GM18858 (cell line): ENCODE measurements at regions not wholly inside any gene's neighbourhood (a gene's known extent, or its start where the extent isn't known, plus 50 kb on each side); places are given as distances from the start of the nearest gene placed in this dataset.
"Not testable (repeated sequence)": the region's sequence is repeated elsewhere in the genome, so short reads cannot be mapped to it uniquely, and the experiment has no call there.

Source experiments
- ATAC-seq: cut with Tn5 transposase; IDR thresholded peaks from one replicate; pipeline ENCODE4 v1.9.1; 2021; ENCODE audit not compliant: unreplicated experiment

DNA sequence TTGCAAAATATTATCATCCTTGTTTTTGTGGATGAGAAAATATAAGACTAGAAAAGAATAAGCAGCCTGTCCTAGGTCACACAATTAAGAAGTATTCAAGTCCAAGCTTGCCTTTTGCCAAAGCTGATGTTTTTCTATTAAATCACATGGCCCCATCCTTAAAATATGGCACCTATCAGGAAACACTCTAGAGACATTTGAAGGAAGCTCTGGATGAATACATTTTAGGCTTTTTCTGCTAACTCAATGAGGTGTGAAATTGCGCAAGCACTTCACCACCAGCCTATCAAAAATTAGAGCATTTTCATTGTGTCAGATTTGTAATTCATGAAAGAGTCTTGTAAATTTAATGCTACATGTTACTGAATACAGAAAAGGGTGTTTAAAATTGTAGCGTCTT lies 251.1 kb upstream of the MAD2L1 start:
- no peak for ATAC-seq

DNA sequence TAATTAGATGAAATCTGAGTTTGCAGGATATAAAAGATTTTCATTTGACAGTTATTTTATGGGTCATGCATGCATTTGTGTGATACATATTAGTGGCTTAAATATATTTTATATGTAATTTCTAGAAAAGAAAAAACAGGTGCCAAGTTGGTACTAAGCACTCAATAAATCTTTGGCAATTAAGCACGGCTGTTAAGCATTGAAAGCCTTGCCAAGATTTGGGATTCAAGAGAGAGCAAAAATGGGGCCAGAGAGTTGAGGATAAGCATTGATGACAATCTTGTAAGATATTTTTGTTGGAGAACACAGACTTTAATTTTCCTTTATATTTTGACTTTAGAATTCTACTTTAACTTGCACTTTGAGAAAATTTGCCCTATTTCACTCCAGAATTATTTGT lies 249.8 kb upstream of the MAD2L1 start:
- ATAC-seq, result no peak

DNA sequence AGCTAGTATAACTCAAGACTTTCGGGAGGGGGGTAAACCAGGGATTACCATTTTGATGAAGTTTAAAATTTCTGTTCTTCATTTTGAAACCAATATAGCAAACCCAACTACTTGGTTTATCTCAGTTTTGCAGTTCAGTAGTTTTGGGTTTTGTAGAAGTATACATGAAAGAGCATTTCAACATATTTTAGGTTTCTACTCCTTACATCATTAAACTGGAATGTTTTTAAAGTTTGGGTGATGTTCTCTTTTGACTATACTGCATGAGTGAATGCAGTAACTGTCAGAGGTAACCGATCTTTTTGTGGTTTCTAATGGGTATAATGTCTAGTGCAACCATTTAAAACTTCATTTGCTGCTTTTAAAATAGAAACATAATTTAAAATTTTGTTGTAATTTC lies 248.3 kb upstream of the MAD2L1 start:
- ATAC-seq, result no peak

DNA sequence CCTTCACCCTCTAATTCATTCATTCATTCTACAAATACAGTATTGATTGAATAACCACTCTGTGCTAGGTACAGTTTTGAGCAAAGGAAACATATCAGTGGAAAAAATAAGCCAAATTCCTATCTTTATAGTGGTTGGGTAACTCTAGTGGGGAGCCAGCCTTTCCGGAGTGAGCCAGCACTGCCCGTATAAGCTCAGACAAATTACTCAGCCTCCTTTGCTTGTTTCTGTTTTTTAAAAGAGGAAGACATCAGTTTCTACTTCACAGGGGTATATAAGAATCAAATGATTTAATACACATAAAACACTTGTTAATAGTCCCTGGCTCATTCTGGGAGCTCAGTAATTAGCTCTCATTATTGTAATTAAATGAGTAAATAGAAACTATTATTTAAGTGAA lies 238.2 kb upstream of the MAD2L1 start:
- no peak for ATAC-seq

DNA sequence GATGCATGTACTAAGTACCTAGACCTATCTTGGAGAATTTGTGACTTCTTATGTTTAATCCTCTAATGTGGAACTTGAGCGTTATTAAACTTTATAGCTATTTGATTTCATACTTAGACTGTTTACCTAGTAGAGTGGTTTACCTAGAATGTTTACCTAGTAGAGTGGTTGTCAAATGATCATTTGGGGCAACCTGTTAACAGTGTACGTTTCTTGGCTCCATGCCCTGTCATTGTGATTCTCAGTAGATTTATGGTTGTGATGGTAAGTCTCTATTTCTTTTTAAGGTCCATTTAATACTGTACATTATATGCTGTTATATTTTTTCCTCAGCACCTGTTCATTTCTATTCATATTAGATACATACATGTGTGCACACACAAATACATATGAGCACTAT lies 233.0 kb upstream of the MAD2L1 start:
- ATAC-seq, result no peak

DNA sequence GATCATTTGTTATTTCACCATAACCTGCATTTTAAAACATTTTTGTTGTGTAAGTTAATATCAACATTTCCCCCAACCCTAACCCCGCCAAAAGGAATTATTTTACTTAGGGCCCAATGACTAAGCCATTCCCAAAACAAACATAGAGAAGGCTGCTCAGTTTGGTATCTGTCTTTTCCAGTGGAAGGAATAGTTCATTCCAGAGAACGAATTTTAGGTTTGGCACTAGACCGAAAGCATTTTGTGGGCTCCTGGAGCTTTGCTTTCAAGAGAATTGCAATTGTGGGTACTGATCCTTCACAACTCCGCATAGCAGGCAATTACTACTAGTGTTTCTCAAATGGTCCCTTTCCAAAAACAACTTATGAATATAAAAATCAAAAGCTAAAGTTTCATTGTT lies 226.7 kb upstream of the MAD2L1 start:
- no peak for ATAC-seq

DNA sequence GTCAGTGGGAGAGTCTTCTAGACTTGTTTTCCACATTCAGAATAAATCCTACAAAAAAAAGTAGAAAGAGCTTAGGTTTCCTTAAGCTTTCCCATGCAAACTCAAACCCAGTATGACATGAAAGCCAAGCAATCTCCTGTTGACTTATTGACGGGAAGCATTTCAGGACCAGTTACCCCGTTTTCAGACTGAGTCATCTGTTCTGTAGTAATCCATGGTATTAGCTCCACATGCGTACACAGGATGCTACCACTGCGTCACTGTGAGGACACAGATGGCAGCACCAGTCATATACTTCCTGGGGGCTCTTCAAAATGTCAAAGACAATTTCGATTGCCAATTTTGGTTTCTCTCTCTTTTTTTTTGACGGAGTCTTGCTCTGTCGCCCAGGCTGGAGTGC lies 224.9 kb upstream of the MAD2L1 start:
- ATAC-seq, result no peak

DNA sequence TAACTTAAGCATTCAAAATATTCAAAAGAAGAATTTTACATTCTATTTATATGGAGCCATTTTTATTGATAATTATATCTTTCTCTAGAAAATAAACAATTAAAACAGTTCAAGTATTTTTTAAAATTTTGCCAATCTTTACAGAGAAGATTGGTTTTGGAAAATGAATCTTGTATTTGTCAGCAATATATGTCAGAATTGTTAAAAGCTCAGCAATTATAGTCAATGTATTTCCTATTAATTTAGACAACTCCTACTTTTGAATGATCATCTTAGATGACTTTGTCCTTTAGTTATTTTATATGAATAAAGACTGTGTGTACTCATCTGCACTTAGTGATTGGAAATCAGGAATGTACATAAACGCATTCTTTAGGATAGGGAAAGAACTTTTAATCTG lies 223.9 kb upstream of the MAD2L1 start:
- no peak for ATAC-seq

DNA sequence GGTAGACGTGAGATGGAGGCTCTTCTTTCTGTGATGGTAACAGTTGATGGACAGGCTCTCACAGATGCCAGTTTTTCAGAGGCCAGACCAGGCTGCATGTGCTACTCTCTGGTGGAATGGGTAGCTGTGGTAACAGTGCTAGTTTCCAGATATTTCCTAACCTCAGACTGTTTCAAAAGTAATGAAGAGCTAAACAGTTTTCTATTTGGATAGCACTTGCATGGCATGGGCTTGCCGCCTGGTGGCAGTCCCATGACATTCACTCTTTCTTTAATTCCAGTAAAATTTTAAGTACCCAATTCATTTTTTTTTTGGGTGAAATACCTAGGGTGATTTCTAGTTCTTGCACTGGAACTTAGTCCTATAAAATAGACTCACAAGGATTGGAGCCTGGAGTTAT lies 220.2 kb upstream of the MAD2L1 start:
- no peak for ATAC-seq

DNA sequence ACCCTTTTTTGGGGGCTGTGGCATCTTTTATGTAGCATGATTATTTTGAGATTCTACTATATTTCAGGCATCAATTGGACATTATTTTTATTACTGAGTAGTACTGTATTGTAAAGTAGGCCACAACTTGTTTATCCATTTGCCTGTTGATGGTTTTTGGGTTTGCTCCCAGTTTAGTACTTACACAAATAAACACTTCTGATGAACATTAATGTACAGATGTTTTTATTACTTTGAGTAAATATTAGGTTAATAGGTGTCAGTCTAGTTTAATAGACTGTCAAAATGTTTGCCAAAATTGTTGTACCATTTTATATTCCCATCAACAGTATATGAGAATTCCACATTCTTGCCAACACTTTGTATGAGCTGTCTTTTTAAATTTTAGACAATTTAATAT lies 214.9 kb upstream of the MAD2L1 start:
- no peak for ATAC-seq

DNA sequence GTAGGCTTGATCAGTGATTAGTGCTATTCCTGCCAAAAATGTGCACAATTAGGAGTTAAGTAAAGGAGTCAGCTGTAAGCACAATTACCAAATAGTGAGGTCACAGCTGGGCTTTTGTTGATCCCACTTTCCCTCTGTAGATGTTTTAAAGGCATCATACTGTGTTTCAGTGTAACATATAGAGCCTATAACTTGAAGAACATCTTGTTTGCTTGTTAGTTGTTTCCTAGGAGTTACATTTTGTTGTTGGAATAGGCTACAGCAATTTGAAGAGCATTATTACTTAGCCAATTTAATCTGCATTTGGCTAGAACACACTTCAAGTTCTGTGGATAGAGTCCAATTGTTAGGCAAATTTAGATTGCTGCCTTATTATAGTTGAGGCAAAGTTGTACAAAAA lies 210.7 kb upstream of the MAD2L1 start:
- no peak for ATAC-seq

DNA sequence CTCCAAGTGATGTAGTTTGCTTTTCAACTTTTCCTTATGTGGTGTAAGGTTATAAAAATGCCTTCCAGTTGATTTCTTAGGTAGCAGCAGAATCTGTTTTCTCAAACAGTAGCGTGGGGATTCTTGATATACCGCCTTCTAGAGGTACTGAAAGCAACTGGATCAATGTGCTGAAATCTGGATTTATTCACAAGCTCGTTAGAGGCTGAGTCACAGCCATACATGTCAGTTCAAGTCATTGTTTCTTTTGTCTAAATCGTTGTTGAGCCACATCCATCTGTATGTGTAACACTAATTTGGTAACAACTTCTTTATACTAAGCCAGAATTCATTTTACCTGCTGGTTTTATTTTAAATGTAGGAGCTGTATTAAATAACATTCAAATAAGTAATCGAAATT lies 200.0 kb upstream of the MAD2L1 start:
- no peak for ATAC-seq

DNA sequence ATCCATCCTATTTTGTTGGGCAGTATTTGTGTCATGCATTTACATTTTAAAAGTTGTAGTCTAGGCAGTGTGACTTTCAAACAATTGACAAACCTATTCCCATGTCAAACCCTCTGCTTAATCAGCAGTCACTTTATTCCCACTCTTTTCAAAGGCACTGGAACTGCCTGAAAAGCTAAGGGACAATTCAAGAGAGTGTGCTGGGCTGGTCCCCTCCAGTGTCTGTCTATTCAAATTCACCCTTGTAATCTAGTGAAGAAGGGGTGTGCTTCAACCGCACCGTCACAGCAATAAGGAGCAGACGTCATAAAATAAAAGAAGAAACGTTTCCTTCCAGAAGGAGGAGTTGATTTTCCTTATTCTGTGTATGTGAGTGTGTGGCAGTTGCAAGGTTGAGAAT lies 197.0 kb upstream of the MAD2L1 start:
- ATAC-seq, result no peak

DNA sequence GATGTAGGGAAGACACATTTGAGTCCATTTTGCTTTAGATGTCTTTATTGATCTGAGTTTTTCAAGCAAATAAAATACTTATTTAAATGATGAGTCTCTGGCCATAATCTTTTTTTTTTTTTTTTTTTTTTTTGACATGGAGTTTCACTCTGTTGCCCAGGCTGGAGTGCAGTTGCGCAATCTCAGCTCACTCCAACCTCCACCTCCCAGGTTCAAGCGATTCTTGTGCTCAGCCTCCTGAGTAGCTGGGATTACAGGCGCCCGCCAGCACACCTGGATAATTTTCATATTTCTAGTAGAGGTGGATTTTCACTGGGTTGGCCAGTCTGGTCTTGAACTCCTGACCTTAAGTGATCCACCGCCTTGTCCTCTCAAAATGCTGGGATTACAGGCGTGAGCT lies 194.5 kb upstream of the MAD2L1 start:
- ATAC-seq, result no peak

DNA sequence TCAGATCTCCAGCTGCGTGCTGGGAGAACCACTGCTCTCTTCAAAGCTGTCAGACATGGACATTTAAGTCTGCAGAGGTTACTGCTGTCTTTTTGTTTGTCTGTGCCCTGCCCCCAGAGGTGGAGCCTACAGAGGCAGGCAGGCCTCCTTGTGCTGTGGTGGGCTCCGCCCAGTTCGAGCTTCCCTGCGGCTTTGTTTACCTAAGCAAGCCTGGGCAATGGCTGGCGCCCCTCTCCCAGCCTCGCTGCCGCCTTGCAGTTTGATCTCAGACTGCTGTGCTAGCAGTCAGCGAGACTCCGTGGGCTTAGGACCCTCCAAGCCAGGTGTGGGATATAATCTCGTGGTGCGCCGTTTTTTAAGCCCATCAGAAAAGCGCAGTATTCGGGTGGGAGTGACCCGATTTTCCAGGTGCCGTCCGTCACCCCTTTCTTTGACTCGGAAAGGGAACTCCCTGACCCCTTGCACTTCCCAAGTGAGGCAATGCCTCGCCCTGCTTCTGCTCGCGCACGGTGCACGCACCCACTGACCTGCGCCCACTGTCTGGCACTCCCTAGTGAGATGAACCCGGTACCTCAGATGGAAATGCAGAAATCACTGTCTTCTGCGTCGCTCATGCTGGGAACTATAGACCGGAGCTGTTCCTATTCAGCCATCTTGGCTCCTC lies 189.6 kb upstream of the MAD2L1 start:
- ATAC-seq, result not testable (repeated sequence)

DNA sequence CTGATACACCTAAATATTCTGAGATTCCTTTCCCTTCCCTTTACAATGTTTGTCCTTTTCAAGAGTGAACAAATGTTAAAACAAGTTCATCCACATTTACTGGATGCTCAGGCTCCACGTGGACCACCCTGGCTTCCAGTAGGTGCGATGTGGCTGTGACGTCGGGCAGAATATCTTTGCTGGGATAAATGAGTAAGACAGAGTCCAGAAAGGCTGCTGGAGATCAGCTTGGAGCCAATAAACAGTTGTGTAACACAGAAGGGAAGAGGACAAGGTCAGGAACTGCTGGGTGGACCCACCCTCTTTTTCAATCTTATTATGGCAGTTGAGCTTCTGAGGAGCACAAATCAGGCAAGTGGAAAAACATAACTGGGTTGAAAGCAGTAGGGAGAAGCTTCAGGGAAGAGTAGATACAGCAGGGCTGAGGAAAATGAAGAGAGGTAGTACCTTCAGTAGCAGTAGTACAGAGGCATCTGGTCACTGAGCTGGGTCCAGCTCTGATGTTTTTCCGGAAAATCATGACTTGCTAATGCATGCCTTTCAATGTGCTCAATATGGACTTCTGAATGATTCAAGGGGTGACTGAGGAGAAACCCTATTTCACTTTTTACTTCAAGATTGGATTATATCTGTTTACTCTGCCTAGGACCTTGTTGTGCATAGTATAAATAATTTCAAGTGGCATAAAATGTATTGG lies 171.8 kb upstream of the MAD2L1 start:
- ATAC-seq, result no peak

DNA sequence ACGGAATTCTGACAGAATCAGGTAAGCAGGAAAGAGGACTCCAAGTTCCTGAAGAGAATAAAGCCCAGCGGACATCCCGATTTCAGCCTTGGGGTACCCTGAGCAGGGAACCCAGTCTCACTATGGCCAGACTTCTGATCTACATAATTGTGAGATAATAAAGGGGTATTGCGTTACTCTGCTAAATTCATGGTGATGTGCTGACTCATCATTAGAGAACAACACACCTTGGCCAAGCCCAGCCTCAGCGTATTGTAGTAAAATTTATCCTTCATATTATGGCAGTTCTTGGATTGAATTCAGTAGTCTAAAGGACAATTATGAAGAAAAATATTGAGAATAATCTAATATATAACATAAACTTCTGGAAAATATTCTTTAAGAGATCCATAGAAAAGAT lies 170.2 kb upstream of the MAD2L1 start:
- no peak for ATAC-seq

DNA sequence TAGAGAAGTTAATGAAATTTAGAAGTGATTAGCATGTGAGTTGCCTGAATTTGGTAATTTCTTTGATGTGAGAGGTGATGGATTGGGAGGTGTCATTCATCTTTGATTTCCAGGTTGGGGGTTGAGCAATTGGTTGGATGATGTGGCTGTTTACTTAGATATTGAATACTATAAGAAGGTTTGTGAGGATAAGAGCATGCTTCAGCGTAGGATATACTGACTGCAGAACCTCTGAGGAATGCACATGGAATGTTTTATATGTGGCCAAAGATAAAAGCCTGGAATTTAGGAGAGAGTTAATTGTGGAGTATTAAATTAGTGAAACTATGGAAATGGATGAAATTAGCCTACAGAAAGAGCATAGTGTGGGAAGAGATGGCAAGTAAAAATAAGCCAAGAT lies 165.4 kb upstream of the MAD2L1 start:
- no peak for ATAC-seq

DNA sequence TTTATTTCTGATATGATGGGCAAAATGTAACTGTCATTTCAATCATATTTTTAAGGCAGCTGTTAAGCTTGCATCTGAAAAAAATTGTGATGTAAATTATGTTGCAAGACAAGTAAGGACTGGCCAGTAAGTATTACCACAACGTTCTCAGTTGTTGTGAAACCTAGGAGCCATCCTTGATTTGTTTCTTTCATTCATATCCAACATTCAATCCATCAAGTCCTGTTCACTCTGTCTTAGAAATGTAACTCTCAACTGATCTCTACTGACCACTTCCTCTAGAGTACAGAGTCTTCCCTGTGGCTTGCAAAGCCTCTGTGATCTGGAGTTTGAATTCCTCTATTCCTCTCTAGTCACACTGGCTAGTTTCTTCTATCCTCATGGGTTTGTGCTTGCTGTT lies 161.4 kb upstream of the MAD2L1 start:
- no peak for ATAC-seq

DNA sequence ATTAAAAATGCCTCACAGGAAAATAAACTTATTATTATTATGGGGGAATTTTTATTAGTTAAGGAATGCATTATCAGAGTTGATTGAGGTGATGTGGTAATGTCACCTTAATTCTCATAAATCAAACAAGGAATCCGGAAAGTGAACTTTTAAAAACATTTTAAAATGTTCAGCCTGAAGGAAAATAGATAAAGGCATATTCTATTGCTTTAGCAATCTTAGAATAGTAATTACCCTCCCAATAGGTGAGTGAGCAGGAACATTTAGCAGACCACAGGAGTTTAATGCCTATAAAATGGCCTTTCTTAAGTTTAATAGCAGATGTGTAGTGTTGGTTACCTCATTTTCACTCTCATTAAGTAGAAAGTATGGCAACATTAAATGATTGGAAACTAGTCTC lies 160.9 kb upstream of the MAD2L1 start:
- ATAC-seq, result no peak

DNA sequence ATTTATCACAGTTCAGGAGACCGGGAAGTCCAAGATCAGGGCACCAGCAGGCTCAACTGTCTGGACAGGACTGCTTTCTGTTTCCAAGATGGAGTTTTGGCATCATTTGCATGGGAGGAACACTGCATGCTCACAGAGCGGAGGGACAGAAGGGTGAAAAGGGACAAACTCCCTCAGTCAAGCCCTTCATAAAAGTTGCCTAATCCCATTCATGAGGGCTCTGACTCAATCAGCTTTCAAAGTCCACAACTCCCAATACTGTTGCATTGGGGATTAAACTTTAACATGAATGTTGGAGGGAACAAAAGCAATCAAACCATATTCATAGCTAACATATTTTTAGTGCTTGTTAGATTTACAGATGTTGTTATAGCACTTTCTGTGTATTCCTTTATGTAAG lies 158.9 kb upstream of the MAD2L1 start:
- ATAC-seq, result no peak

DNA sequence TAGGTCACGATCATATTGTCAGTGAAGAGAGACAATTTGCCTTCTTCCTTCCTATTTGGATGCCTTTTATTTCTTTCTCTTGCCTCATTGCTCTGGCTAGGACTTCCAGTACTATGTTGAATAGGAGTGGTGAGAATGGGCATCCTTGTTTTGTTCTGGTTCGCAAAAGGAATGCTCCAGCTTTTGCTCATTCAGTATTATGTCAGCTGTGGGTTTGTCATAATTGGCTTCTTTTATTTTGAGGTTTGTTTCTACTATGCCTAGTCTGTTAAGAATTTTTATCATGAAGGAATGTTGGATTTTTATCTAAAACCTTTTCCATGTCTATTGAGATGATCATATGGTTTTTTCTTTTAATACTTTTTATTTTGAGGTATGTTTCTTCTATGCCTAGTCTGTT lies 152.3 kb upstream of the MAD2L1 start:
- no peak for ATAC-seq

DNA sequence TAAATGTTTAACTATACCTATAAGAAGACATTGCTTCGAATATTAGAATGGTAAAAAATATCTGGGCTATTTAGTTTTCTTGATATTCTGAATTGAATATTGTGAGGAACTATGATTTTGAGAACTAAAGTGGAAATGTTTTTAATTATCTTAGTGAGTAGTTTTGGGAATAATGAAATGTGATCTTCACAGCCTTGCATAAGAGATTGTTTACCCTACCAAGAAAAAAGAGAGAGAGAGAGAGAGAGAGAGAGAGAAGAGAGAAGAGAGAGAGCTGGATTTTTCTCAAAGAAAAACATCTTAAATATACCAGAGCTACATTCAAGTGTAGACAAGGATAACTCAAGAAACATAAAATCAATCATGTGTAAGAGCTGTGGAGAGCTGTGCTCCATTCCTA lies 148.7 kb upstream of the MAD2L1 start:
- no peak for ATAC-seq
